HG03159 (cell line): ENCODE measurements at regions not wholly inside any gene's neighbourhood (a gene's known extent, or its start where the extent isn't known, plus 50 kb on each side); places are given as distances from the start of the nearest gene placed in this dataset.
"Not testable (repeated sequence)": the region's sequence is repeated elsewhere in the genome, so short reads cannot be mapped to it uniquely, and the experiment has no call there.

Experiments used
- ATAC-seq: cut with Tn5 transposase; IDR thresholded peaks from one replicate; pipeline ENCODE4 v1.9.1; 2021; ENCODE audit warnings: mild to moderate bottlenecking, moderate library complexity; ENCODE audit not compliant: unreplicated experiment

DNA sequence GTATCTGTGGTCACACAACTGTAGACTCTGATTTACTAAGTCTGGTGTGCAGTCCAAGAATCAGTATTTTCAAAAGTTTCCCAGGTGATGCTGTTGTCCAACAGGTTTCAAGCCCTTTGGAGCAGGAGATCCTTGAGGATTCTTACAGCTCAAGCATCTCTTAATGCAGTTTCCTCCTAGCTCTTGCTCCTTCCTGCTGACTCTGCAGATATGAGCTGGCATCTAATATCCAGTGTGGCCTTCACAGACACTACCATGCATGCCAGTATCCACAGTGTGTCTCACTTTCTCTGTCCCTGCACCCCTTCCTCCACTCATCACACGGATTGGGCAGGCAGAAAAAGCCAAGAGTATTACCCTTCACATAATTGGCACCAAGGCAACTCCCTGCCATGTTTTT lies 182.2 kb upstream of the TNC start:
- ATAC-seq: no peak

DNA sequence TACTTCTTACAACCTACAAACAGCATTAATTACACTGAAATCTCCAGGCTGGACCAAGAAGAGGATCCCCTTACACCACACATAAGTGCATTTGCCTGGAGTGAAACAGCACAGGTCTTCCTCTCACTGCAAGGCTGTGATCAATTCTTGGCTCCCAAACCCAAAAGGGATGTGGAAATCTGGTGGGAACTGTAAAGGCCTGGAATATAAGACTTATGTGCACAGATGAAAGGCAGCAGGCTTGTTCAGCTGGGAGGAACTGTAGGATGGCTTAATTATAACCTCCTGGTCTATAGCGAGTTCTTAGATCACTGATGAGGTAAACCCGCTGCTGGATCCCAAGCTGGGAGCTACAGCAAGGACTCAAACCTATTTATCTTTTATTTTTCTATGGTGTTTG lies 182.9 kb upstream of the TNC start:
- ATAC-seq: no peak

DNA sequence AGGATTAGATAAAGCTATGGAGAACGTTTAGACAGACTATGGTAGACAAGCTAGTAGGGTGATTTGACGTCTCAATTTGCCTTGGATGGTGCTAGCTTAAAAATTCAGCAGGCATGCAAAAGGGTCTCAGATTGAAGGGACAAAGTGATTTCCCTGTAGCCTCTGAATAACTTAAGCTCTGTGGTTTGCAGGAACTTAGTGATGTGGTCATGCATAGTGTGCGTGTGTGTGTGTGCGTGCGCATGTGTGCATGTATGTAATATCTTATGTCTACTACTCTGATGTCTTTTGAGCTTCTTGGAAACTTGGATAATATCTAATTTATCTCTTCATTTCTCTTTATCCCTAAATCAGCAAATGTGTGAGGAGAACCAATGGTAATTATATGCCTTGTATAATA lies 183.6 kb upstream of the TNC start:
- no peak for ATAC-seq

DNA sequence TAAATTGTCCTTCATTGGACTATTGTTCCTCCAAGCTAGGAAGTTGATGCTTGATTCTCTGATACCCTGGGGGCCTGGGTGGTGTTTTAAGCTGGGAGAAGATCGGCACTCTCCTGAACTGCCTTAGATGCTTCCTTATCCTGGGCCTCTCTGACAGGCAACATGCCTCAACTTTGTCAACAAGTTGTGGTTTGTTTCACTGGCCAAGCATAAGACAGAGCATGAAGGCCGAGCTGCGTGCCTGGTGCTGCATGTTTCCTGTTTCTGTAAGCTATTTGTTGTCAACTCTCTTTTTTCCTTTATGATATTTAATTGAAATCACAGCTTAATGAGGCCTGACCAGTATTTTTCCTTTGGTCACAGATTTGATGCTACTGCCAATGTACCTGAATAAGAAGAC lies 187.6 kb upstream of the TNC start:
- no peak for ATAC-seq

DNA sequence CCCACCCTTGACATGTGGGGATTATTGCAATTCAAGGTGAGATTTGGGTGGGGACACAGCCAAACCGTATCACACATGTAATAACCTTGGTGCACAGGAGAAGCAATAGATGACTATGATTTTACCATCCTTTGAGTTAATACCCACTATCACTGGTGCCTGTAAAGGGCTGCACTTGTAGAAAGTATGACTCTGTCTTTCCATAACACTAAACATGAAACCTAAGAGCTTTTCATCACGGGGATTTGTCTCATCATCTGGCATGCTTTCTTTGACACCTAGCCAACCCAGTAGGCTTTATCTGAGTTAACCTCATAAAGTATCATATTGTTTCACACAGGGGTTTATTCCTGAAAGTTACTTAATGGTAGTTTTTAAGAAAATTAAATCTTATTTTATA lies 188.9 kb upstream of the TNC start:
- no peak for ATAC-seq

DNA sequence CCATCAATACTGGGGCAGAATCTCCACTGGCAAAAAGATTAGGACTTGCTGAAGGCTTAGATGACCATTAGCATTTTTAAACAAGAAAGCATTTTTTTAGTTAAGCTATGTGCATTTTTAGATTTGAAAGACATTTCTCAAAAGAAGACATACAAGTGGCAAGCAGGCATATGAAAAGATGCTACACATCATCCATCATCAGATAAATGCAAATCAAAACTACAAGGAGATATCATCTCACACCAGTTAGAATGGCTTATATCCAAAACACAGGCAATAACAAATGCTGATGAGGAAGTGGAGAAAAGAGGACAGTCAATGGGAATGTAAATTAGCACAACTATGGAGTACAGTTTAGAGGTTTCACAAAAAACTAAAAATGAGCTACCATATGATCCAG lies 195.6 kb upstream of the TNC start:
- ATAC-seq: no peak

DNA sequence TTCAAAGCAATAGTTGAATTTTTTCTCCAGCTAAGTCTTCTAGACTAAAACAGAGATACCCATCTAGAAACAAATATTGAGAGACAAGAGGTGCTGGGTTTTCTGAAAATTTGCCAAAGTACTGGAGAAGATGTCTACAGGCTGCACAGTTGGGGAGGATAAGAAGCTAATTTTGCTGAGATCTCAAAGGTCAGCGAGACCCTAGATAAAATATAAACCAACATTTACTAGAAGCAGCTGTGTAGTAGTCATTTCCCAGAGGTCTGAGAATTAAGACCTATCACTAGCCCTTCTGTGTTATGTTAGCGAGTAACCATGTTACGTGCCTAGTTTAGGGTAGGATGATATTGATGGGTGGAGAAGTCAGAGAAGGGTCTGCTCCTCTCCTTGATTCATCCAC lies 208.5 kb upstream of the TNC start:
- no peak for ATAC-seq

DNA sequence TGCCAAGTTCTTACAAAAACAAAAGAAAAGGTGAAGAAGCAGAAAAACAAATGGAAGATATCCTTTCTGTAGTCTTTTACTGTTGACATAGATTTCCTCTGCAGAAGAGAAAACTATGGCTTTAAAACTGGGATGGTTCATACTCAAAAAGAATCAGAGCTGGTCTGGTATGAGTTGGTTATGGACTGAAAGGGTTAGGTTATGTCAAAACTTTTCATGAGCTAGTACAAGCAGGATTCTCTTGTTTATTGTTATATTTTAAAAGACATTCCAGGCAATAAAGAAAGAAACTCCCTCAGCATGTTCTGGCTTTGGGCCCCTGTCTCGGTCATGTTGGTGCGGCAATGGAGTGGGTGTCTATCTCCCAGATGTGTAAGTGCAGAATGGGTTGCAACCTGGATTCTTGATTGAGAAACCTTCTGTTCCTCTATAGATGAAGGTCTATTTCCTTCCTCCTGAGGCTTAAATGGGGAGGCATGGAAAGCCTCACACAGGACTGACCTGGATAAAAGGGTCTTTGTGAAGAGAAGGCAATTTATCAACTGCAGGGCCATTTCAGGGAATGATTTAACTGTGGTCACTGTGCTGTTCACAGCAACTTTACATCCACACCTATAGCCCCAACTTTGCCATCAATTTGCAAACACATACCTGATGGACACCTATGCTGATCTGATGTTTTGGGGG lies 209.6 kb upstream of the TNC start:
- ATAC-seq: no peak

DNA sequence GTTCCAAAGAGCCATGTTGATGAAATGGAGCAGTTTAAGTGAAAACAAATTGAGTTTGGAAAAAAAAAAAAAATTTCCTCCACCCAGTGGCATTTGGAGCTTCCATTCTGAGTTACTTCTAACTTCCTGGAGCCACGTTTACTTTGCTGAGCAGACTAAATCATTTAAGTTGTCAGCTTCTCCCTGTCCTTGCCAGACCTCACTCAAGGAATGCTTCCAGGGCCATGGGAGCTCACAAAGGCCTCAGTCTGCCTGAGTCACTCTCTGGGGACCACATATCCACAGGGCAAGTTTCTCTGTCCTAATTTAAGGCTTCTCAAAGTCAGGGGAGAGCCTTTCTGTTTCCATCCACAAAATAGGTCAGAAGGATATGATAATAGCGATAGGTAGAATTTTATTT lies 210.3 kb upstream of the TNC start:
- ATAC-seq: no peak

DNA sequence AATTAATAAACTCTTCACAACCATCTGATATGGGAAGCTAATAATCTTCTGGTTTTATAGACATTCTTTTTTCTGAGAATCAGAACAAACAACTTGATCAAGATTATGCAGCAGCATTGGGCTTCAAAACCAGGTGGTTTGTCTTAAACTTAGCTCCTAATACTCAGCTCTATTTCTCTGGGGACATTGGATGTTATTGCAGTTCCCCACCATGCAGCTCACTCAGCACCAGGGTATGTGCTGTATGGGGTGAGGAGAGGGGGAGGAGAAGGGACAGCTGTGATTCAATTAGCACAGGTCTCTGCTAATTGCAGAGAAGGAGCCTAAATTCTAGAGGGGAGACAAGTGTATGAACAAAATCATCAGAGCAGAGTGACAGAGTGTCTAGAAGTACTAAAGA lies 210.7 kb upstream of the TNC start:
- ATAC-seq: no peak

DNA sequence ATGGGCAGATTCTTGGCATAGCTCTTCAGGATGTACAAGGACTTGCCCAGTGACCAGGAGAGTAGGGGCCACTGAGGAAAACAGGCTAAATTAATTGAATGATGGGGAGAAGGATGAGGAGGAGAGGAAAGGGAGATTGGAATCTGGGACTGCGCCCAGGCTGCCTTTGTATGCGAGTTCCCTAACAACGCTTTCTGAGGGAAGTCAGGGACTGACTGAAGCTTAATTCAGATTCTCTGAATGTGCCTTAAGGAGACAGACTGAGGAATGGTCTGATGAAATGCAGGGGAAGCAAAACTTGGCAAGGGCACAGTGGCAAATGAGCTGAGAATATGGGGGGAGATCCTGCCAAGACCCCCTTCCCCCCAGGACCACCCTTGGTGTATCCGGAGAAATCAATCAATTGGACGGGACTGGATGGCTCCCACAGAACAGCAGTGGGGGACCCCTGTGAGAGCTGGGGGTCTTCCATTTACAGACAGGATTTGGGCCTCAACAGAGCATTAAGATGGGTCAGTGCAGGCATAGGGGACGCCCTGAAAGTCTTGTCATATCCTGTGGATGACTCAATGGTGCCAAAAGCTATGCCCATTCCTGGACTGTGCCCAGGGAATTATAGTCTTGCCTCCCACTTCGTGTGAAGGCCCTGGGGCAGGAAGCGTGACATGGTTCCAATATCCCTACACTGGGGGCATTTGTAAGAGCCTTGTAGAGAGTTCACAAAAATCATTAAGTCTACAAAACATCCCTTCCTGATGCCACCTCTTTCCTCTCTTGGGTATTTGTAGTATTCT lies 215.5 kb upstream of the TNC start:
- no peak for ATAC-seq

DNA sequence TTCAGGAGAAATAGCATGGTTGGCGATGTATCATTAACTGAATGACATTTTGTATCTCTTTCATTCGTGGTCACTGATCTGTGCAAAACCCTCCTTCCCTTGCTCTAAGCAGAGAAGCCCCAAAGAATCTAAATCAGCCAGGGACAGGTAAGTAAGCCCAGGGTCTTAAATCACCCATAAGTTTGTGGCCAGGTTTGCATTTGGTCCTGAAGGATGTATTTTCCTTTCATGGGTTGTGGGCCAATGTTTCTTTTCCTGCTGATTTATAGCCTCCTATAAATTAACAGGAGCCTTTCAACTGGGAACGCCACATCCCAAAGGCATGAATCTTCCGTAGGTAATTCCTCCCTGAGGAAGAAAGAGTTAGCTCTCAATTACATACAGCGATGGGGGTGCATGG lies 217.5 kb upstream of the TNC start:
- no peak for ATAC-seq

DNA sequence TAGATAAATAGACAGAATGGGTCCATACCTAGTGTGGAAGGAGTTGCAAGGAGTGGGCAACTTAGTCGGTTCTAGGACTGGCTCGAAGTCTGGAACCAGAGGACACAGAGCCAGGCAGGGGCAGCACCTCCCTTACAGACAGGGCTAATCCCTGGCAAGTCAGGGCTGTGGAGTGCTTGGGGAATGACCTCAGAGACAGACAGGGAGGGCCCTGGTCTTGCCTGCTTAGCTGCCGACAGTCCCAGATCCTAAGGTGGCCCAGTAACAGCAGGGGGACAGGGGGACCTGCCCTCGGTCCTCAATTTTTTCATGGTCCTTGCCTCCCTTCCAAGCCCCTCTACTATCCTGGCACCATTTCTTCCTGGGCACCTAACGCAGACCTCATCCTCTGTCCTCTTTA lies 222.4 kb upstream of the TNC start:
- no peak for ATAC-seq

DNA sequence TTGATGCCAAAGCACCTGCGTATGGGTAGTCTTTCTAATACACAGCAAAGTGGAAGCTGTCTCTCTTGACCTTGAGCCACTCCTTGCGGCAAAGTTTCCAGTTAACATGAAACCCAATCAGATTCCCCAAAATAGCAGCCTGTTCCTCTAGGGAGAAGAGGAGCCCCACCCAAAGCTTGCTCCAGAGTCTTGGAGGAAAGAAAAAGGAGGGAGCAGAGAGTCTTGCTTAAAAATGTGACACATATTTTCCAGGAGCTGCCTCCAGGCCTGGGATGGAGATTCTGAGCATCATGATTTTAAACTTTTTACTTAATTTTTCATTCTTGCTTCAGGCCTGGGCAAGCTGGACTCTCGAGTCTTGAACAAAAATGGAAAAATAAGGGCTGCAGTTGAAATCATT lies 223.5 kb upstream of the TNC start:
- ATAC-seq: no peak

DNA sequence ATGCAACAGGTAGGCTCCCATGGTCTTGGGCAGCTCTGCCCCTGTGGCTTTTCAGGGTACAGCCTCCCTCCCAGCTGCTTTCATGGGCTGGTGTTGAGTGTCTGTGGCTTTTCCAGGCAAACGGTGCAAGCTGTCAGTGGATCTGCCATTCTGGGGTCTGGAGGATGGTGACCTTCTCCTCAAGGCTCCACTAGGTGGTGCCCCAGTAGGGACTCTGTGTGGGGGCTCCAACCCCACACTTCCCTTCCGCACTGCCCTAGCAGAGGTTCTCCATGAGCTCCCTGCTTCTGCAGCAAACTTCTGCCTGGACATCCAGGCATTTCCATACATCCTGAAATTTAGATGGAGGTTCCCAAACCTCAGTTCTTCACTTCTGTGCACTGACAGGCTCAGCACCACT lies 229.8 kb upstream of the TNC start:
- ATAC-seq: not testable (repeated sequence)

DNA sequence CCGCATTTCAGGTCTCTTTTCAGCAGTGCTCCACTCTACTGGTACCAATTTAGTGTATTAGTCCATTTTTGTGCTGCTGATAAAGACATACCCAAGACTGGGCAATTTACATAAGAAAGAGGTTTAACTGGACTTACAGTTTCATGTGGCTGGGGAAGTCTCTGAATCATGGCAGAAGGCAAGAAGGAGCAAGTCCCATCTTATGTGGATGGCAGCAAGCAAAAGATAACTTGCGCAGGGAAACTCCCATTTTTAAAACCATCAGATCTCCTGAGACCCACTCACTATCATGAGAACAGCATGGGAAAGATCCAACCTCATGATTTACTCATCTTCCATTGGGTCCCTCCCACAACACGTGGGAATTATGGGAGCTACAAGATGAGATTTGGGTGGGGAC lies 231.0 kb upstream of the TNC start:
- ATAC-seq: not testable (repeated sequence)

DNA sequence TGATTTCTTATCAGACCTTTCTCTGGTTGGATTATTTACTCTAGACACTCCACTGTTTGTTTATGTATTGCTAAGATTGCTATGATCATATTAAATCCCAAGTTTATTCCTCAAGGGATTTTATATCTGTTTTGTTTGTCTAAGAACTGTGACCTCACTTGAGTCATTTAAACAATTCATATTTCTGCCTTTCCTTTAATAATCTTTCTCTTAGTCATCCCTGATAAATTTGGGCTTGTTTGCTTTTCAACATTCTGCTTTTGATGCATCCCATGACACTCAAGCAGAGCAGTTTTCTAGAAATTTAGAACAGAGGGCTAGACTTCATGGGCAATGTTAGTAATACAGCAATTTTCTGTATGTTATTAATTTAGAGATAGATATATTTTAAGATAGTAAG lies 231.6 kb upstream of the TNC start:
- no peak for ATAC-seq

DNA sequence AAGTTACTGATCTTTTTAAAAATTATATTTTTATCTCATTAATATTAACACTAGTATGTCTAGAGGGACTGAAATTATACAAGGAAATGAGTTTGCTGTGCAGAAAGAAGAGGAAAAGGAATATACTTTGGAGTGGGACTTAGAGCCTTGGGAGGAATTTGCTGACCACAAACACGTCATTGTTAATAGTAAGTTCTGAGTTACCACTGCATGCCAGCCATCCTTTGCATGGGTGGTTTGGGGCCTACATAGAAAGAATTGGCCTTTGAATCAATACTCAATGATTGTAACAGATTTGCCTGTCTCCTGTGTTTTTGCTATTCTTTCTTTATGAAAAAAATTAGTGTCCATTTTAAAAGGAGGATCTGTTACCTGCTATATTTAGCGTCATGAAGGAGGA lies 232.6 kb upstream of the TNC start:
- ATAC-seq: no peak

DNA sequence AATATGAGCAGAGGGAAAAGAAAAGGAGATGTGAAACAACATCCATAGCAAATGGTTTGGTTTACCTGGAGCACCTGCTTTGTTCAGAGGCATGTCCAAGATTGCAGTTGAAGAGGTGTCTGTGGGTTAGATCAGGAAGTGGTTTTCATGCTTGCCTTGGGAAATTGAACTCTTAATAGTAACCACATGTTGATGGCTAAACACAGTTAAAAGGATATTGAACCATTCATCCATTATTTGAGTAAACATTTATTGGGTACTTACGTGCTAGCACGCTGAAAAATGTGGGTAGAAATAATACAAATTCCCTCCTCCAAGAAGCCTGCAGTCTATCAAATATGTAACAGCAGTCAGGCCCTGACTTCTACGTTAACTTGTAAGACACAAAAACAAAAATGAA lies 235.7 kb upstream of the TNC start:
- ATAC-seq: no peak

DNA sequence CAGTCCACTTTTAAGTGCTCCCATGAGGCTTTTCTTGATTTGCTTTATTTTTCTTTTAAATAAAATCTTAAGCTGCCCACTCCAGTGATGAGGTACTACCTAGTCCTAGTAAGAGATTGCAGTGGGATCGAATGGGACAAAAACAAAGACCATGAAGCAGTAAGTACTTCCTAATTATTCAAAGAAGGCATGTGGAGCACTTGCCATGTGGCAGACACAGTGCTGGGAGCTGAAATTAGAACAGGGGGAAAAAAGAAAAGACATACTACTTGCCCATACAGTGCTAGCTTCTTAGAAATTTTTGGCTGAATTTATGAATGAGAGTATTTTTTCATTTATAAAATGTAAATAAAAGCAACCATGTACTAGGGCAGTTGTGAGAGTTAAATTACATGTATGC lies 239.9 kb upstream of the TNC start:
- no peak for ATAC-seq

DNA sequence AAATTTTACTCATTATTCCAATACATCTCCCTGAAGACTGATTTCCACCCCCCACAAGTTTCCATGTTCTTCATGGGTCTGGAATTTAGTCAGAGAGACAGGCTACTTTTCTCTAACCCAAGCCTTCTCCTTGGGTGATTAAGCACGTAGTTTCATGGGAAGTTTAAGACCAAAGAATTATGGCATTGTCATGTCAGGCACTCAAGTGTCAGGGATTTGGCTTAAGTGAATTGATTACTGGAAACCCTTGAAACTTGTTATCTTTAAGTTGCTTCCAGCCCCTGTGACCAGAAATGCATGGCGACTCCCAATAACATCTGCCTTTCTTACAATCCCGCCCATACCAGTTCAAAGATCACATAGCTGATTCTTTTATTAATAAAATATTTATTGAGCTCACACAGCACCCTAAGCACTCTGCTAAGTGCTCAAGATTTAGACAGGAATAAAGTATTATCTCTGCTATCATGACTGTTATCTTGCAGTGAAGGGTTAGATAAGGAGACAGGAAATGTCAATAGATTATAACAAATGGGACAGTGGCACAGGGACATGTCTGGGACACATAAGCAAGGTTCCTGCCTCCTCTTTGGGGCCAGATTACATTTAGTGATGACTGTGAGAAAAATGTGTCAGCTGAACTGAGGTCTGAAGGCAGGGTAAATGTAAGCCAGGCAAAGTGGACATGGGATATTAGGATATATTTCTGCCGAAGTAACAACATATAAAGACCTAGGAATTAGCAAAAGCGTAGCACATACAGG lies 241.2 kb upstream of the TNC start:
- ATAC-seq: no peak

DNA sequence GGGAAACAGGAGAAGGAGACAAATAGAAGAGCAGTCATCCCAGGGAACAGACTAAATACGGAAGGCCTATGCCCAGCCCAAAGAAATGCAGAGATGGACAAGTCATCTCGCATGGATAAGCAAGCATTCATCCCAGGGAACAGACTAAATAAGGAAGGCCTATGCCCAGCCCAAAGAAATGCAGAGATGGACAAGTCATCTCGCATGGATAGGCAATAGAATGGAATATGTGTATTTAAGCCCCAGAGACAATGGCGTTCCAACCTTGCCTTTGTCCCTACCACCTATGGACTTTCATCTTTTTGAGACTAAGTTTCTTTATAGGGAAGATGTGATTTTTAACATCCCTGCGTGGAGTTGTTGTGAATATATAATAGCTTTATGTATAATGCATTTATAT lies 242.2 kb upstream of the TNC start:
- no peak for ATAC-seq
